Astrocyte (in vitro differentiated cells and primary cell): ENCODE measurements at regions not wholly inside any gene's neighbourhood (a gene's known extent, or its start where the extent isn't known, plus 50 kb on each side); places are given as distances from the start of the nearest gene placed in this dataset.

Source experiments
- EZH2 ChIP-seq: IDR thresholded peaks from 2 replicates; pipeline ENCODE4 v1.6.1; 2012; ENCODE audit warnings: mild to moderate bottlenecking, low read length, inconsistent platforms; ENCODE audit not compliant: insufficient read depth
- TF ChIP-seq, protein P1 (sequence below): IDR thresholded peaks from 2 replicates; pipeline ENCODE4 v1.5.1; 2011; ENCODE audit warnings: low read depth, mild to moderate bottlenecking, inconsistent platforms, low read length, moderate library complexity; ENCODE audit not compliant: insufficient read depth

DNA sequence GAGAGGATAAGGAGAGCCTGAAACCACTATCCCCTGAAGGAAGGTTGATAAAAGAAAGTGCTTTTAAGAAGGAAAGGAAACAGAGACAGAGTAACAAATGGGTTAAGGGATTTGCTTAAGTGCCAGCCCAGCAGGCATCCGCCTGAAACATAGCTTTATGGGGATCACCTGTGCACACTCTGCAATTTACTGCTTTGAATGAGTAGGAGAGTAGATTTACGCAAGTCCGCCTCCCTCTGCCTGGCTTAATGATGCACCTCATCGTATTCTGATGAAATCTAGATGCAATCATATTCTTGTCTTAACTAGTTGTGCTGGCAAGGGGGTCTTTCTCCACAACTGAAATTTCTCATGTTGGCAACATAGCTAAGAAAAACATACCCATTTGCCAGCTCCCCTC lies 101.1 kb upstream of the ID4 start:
- TF ChIP-seq, protein P1, sequence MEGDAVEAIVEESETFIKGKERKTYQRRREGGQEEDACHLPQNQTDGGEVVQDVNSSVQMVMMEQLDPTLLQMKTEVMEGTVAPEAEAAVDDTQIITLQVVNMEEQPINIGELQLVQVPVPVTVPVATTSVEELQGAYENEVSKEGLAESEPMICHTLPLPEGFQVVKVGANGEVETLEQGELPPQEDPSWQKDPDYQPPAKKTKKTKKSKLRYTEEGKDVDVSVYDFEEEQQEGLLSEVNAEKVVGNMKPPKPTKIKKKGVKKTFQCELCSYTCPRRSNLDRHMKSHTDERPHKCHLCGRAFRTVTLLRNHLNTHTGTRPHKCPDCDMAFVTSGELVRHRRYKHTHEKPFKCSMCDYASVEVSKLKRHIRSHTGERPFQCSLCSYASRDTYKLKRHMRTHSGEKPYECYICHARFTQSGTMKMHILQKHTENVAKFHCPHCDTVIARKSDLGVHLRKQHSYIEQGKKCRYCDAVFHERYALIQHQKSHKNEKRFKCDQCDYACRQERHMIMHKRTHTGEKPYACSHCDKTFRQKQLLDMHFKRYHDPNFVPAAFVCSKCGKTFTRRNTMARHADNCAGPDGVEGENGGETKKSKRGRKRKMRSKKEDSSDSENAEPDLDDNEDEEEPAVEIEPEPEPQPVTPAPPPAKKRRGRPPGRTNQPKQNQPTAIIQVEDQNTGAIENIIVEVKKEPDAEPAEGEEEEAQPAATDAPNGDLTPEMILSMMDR, result no peak
- TF ChIP-seq EZH2, result no peak
